Activated CD4-positive, alpha-beta memory T cell treated with anti-CD3 and anti-CD28 coated beads for 36 hours (primary cell): ENCODE measurements at regions not wholly inside any gene's neighbourhood (a gene's known extent, or its start where the extent isn't known, plus 50 kb on each side); places are given as distances from the start of the nearest gene placed in this dataset.

Source experiments
- CTCF ChIA-PET: fragments of 350-600 bp; sonication (Branson Sonifier 250); formaldehyde crosslinking; loops from one replicate; lab custom pipeline; 2021; ENCODE audit warnings: antibody characterized with exemption, inconsistent platforms; lab: Charles Lee
- POLR2A ChIA-PET: fragments of 350-600 bp; sonication (Branson Sonifier 250); formaldehyde crosslinking; loops from one replicate; lab custom pipeline; 2021; ENCODE audit warnings: antibody characterized with exemption; lab: Charles Lee
- DNase-seq: peaks from one replicate; pipeline ENCODE4 v3.0.0-alpha.2; 2020
- H3K27ac Mint-ChIP-seq: one replicate; pipeline ENCODE4 v1.8.0; 2021; ENCODE audit warnings: mixed read lengths
- H3K27me3 Mint-ChIP-seq: one replicate; pipeline ENCODE4 v1.8.0; 2021; ENCODE audit warnings: mixed read lengths
- H3K36me3 Mint-ChIP-seq: one replicate; pipeline ENCODE4 v1.8.0; 2021; ENCODE audit warnings: mixed read lengths
- H3K4me1 Mint-ChIP-seq: one replicate; pipeline ENCODE4 v1.8.0; 2021; ENCODE audit warnings: low read depth, mixed read lengths
- H3K4me3 Mint-ChIP-seq: one replicate; pipeline ENCODE4 v1.8.0; 2021; ENCODE audit warnings: mild to moderate bottlenecking, mixed read lengths
- H3K9me3 Mint-ChIP-seq: one replicate; pipeline ENCODE4 v1.8.0; 2021; ENCODE audit warnings: mixed read lengths
- intact Hi-C: fragments of 100-400 bp; cut with micrococcal nuclease; formaldehyde crosslinking; loops from one replicate; pipeline ENCODE4 v1.15.1; 2023

DNA sequence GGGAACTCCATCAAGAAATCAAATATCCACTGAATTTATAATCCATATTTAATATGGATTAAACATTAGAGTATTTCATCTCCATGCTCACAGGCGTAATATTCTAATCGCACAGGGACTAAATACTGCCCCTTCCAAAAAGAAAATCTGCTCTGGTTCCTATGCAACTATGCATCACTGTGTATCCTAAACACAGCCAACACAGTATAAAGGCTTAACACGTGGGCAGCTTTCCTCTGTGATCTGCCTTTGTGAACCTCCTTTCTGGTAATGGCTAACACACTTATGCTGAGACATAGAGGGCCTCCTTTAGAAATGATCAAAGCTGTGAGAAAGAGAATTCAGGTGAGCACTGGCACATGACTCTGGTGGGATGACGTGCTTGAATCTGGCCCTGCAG is 110.2 kb downstream of the RAB11FIP2 start:
- no peaks in the 10 kb centered on the region for H3K4me1 Mint-ChIP-seq
- H3K36me3 Mint-ChIP-seq = no peaks in the 10 kb centered on the region
- no peaks in the 10 kb centered on the region for H3K9me3 Mint-ChIP-seq
- no peaks in the 10 kb centered on the region for H3K27me3 Mint-ChIP-seq
- no peak for DNase-seq
- no peak overlapping the region for H3K27ac Mint-ChIP-seq
- intact Hi-C loops = no loop called here
- ChIA-PET POLR2A (no interaction called here), CTCF (no interaction called here)
- H3K4me3 Mint-ChIP-seq = no peak overlapping the region

GRCh38 chr10:117936976-117937375 is 109.8 kb downstream of the RAB11FIP2 start:
- H3K4me3 Mint-ChIP-seq = no peak overlapping the region
- H3K9me3 Mint-ChIP-seq = no peaks in the 10 kb centered on the region
- no peak for DNase-seq
- H3K36me3 Mint-ChIP-seq = no peaks in the 10 kb centered on the region
- H3K4me1 Mint-ChIP-seq = no peaks in the 10 kb centered on the region
- ChIA-PET POLR2A (no interaction called here), CTCF (no interaction called here)
- intact Hi-C loops = no loop called here
- H3K27ac Mint-ChIP-seq = no peak overlapping the region
- no peaks in the 10 kb centered on the region for H3K27me3 Mint-ChIP-seq

GRCh38 chr10:117938104-117938503 is 108.6 kb downstream of the RAB11FIP2 start:
- intact Hi-C loops = no loop called here
- no peak overlapping the region for H3K4me3 Mint-ChIP-seq

GRCh38 chr10:117942226-117942625 is 104.5 kb downstream of the RAB11FIP2 start:
- intact Hi-C loops = no loop called here
- Mint-ChIP-seq H3K4me3 (no peak overlapping the region), H3K9me3 (no peaks in the 10 kb centered on the region), H3K36me3 (no peaks in the 10 kb centered on the region), H3K27ac (no peak overlapping the region), H3K27me3 (peaks cover 3% of the 10 kb centered on the region), H3K4me1 (no peaks in the 10 kb centered on the region)
- POLR2A ChIA-PET = no interaction called here
- CTCF ChIA-PET = no interaction called here
- no peak for DNase-seq

More at GRCh38 chr10:117938104-117938503, 108.6 kb downstream of the RAB11FIP2 start:
- ChIA-PET POLR2A (no interaction called here), CTCF (no interaction called here)
- Mint-ChIP-seq H3K27me3 (peaks cover 1% of the 10 kb centered on the region), H3K36me3 (no peaks in the 10 kb centered on the region), H3K9me3 (no peaks in the 10 kb centered on the region), H3K4me1 (no peaks in the 10 kb centered on the region), H3K27ac (no peak overlapping the region)
- DNase-seq = no peak

DNA sequence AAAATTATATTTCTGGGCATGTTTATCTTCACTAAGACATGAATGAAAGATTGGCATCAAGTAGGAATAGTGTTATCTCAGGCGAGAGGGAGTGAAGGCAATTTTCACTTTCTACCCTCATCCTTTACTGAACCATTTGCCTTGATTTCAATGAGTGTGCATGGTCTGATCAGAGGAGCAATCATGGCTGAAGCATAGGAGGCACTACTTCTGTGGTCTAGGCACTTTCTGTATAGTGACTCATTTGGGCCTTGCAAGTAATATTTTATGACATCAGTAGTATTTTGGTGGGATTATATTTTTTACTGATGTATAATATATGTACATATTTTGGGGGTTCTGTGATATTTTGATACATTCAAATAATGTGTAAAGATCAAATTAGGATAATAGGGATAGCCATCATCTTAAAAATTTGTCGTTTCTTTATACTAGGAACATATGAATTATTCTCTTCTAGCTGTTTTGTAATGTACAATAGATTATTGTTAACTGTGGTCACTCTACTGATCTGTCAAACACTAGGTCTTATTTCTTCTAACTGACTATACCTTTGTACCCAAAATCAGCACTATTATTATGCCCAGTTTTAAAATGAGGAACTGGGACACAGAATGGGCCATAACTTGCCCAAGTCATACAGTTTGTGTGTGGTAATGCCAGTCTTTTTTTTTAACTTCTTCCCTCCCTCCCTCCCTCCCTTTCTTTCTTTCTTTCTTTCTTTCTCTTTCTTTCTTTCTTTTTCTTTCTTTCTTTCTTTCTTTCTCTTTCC is 101.9 kb downstream of the RAB11FIP2 start:
- Mint-ChIP-seq H3K4me1 (no peaks in the 10 kb centered on the region), H3K27ac (no peak overlapping the region), H3K4me3 (no peak overlapping the region), H3K36me3 (no peaks in the 10 kb centered on the region), H3K9me3 (no peaks in the 10 kb centered on the region), H3K27me3 (peaks cover 5% of the 10 kb centered on the region)
- POLR2A ChIA-PET = no interaction called here
- no peak for DNase-seq
- intact Hi-C loops = no loop called here
- CTCF ChIA-PET = no interaction called here

DNA sequence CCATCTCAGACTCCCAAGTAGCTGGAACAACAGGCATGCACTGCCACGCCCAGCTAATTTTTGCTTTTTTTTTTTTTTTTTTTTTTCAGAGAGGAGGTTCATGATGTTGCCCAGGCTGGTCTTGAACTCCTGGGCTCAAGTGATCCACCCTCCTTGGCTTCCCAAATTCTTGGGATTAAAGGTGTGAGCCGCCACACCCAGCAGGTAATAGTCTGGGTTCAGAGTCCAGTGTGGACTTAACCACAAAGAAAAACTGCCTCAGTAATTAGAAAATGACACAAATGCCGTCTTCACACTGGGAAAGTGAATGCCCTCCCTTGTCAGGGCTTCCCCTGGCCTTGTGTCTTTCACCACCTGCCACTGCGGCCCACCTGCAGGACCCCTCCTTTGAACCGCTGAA is 101.1 kb downstream of the RAB11FIP2 start:
- intact Hi-C loops = no loop called here
- Mint-ChIP-seq H3K27ac (no peak overlapping the region), H3K4me1 (no peaks in the 10 kb centered on the region)

DNA sequence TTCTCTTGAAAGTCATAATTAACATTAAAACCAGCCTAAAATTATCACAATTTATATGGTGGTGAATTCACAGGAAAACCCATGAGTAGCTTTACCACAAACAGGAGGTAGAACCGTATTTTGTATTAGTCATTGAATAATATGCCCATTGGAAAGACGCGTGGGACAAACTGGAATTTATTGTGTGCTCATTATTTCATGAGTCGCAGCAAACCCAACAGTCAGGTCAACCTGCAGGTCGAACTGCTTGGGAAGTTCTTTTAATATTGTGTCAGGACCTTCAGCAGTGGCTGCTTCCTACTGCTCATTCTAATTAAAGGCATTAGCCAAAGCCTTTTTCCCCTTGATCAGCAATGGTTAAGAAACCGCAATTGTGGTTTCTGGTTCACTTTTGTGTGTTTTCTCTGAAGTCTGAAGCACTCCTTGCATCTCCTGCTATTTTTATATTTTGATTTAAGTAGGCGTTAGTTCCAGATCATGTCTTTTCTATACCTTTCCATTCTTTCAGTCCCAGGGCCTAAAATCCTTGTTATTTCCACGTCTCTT is 100.1 kb downstream of the RAB11FIP2 start:
- ChIA-PET POLR2A (no interaction called here), CTCF (no interaction called here)
- peaks cover 8% of the 10 kb centered on the region for H3K27me3 Mint-ChIP-seq
- no peaks in the 10 kb centered on the region for H3K36me3 Mint-ChIP-seq
- DNase-seq = no peak
- H3K9me3 Mint-ChIP-seq = no peaks in the 10 kb centered on the region
- H3K27ac Mint-ChIP-seq = no peak overlapping the region
- intact Hi-C loops = no loop called here
- no peak overlapping the region for H3K4me3 Mint-ChIP-seq
- no peaks in the 10 kb centered on the region for H3K4me1 Mint-ChIP-seq

More for the DNA sequence above, 101.1 kb downstream of the RAB11FIP2 start:
- CTCF ChIA-PET = no interaction called here
- Mint-ChIP-seq H3K4me3 (no peak overlapping the region), H3K36me3 (no peaks in the 10 kb centered on the region), H3K27me3 (peaks cover 5% of the 10 kb centered on the region), H3K9me3 (no peaks in the 10 kb centered on the region)
- DNase-seq = no peak
- POLR2A ChIA-PET = no interaction called here

DNA sequence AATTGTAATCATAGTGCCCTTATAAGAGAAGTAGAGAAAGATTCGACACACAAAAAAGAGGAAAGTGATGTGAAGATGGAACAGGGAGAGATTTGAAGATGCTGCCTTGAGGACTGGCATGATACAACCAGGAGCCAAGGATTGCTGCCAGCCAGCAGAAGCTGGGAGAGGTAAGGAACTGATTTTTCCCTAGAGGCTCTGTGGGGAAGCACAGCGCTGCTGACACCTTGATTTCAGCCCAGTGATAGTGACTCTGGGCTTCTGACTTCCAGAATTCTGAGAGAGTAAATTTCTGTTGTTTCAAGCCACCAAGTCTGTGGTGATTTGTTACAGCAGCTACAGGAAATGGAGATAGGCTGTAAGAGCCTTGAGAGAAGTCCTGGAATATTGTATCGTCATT is 98.2 kb downstream of the RAB11FIP2 start:
- Mint-ChIP-seq H3K9me3 (no peaks in the 10 kb centered on the region), H3K27me3 (peaks cover 8% of the 10 kb centered on the region), H3K27ac (no peak overlapping the region), H3K36me3 (no peaks in the 10 kb centered on the region), H3K4me3 (no peak overlapping the region), H3K4me1 (no peaks in the 10 kb centered on the region)
- ChIA-PET POLR2A (no interaction called here), CTCF (no interaction called here)
- intact Hi-C loops = no loop called here
- no peak for DNase-seq

GRCh38 chr10:117950408-117950807 is 96.3 kb downstream of the RAB11FIP2 start:
- no peak for DNase-seq
- ChIA-PET POLR2A (no interaction called here), CTCF (no interaction called here)
- Mint-ChIP-seq H3K36me3 (no peaks in the 10 kb centered on the region), H3K9me3 (no peaks in the 10 kb centered on the region), H3K4me1 (no peaks in the 10 kb centered on the region), H3K4me3 (no peak overlapping the region), H3K27me3 (peaks cover 7% of the 10 kb centered on the region), H3K27ac (no peak overlapping the region)
- intact Hi-C loops = no loop called here
